ENCODE measurements at regions not wholly inside any gene's neighbourhood (a gene's known extent, or its start where the extent isn't known, plus 50 kb on each side); places are given as distances from the start of the nearest gene placed in this dataset.
A peak's percentile ranks its signal among the peaks of the same experiment; 100 is the strongest.

- Histone ChIP-seq H3K9me3 (ENCODE audit: low read length) (no peaks in the 10 kb centered on the region), H3K9me2 (replicated peaks; ENCODE audit: insufficient read depth, low read length) (no peaks in the 10 kb centered on the region), H3K4me1 (ENCODE audit: low read length) (no peaks in the 10 kb centered on the region), H3K4me2 (ENCODE audit: low read depth, low read length, poor library complexity, severe bottlenecking) (no peak overlapping the region), H3K79me2 (ENCODE audit: low read length) (no peaks in the 10 kb centered on the region), H3K27me3 (ENCODE audit: low read length) (no peaks in the 10 kb centered on the region), H2AFZ (ENCODE audit: low read length) (no peak overlapping the region), H3K36me3 (ENCODE audit: insufficient read depth, low read length) (no peaks in the 10 kb centered on the region), H3K4me3 (ENCODE audit: low read length) (no peak overlapping the region), H3K9ac (ENCODE audit: low read length) (no peak overlapping the region), H4K20me1 (ENCODE audit: insufficient read depth, low read depth, low read length) (no peaks in the 10 kb centered on the region), H3K27ac (ENCODE audit: low read length) (no peak overlapping the region)
- DNase-seq = no peak
These were observed 393.9 kb upstream of the MPDZ start for GRCh38 chr9:13673348-13673747.

DNA sequence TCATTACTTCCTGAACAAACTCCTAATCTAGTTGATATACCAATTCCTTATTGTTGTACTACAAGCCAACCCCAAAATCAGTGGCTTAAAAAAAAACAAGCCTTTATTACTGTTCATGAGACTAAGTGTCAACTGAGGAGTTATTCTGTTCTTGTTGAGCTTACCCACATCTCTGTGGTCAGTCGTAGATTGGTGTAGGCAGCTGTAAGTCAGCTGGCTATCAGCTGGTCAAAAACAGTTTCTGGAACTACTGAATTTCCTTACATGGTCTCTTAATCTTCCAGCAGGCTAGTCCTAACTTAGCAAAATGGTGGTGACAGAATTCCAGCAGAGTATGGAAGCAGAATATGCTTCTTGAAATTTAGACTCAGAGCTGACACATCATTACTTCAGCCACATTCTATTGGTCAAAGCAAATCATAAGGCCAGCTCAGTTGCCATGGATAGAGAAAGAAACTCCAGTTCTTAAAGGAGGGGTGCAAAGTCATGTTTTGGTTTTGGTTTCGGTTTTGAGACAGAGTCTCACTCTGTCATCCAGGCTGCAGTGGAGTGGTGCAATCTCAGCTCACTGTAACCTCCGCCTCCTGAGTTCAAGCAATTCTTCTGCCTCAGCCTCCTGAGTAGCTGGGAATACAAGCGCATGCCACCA, 386.1 kb upstream of the MPDZ start:
- peak overlapping the region; percentile 19 for H2AFZ ChIP-seq (ENCODE audit: low read length)
- H3K27me3 ChIP-seq (ENCODE audit: low read length) = no peaks in the 10 kb centered on the region

GRCh38 chr9:13661014-13661413, 381.5 kb upstream of the MPDZ start:
- no peak overlapping the region for H3K27ac ChIP-seq (ENCODE audit: low read length)
- no peaks in the 10 kb centered on the region for H3K27me3 ChIP-seq (ENCODE audit: low read length)
- 0 out of 2 replicates have a peak overlapping the region, but pooled peaks have one; percentile 11 for H3K4me3 ChIP-seq (ENCODE audit: low read length)
- H4K20me1 ChIP-seq (ENCODE audit: insufficient read depth, low read depth, low read length) = no peaks in the 10 kb centered on the region
- H3K9me2 ChIP-seq (replicated peaks; ENCODE audit: insufficient read depth, low read length) = no peaks in the 10 kb centered on the region
- H3K9ac ChIP-seq (ENCODE audit: low read length) = no peak overlapping the region
- no peaks in the 10 kb centered on the region for H3K9me3 ChIP-seq (ENCODE audit: low read length)
- no peaks in the 10 kb centered on the region for H3K79me2 ChIP-seq (ENCODE audit: low read length)
- H3K36me3 ChIP-seq (ENCODE audit: insufficient read depth, low read length) = no peaks in the 10 kb centered on the region
- peak overlapping the region; percentile 45 for H3K4me2 ChIP-seq (ENCODE audit: low read depth, low read length, poor library complexity, severe bottlenecking)
- no peak for DNase-seq
- H2AFZ ChIP-seq (ENCODE audit: low read length) = peak overlapping the region; percentile 87; the same call in 1 of the 2 replicates
- peaks cover 19% of the 10 kb centered on the region for H3K4me1 ChIP-seq (ENCODE audit: low read length)

More for the DNA sequence above, 386.1 kb upstream of the MPDZ start:
- Histone ChIP-seq H3K27ac (ENCODE audit: low read length) (no peak overlapping the region), H3K36me3 (ENCODE audit: insufficient read depth, low read length) (no peaks in the 10 kb centered on the region), H4K20me1 (ENCODE audit: insufficient read depth, low read depth, low read length) (no peaks in the 10 kb centered on the region), H3K9ac (ENCODE audit: low read length) (no peak overlapping the region), H3K9me2 (replicated peaks; ENCODE audit: insufficient read depth, low read length) (no peaks in the 10 kb centered on the region), H3K9me3 (ENCODE audit: low read length) (no peaks in the 10 kb centered on the region), H3K4me3 (ENCODE audit: low read length) (peak overlapping the region; percentile 9; the same call in 1 of the 2 replicates), H3K4me2 (ENCODE audit: low read depth, low read length, poor library complexity, severe bottlenecking) (peak overlapping the region; percentile 26), H3K4me1 (ENCODE audit: low read length) (peaks cover 18% of the 10 kb centered on the region), H3K79me2 (ENCODE audit: low read length) (no peaks in the 10 kb centered on the region)
- no peak for DNase-seq

DNA sequence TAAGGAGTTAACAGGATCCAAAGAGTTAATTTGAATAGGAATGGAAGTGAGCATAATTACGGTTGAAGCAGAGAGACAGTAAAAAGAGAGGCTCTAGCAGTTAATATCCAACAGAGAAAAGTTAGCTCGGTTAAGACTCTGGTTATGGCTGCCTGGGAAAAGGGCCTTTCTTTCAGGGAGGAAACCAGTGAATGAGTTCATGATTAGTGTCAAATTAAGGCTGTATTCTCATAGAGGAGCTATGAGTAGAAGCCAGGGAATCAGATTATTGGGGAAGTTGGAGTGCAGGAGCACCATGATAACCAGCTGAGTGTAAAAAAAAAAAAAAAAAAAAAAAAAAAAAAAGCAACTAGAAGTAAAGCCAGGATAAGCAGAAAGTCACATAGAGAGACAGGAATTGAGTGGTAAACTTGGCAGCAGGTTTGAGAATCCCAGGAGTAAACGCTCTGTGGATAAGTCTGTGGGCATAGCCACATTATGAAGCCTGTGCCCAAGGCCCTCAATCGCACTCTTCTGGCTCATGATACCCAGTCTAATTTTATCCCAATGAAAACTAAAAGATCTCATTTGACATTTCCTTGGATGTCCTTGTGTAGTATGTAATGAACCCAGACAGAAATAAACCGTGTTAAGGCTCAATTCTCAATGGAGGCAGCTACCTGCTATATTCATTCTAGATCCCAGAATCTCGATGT, 372.6 kb upstream of the MPDZ start:
- Histone ChIP-seq H3K4me2 (ENCODE audit: low read depth, low read length, poor library complexity, severe bottlenecking) (no peak overlapping the region), H3K79me2 (ENCODE audit: low read length) (no peaks in the 10 kb centered on the region), H3K9ac (ENCODE audit: low read length) (no peak overlapping the region), H4K20me1 (ENCODE audit: insufficient read depth, low read depth, low read length) (no peaks in the 10 kb centered on the region), H3K9me3 (ENCODE audit: low read length) (no peaks in the 10 kb centered on the region), H3K36me3 (ENCODE audit: insufficient read depth, low read length) (no peaks in the 10 kb centered on the region), H3K27me3 (ENCODE audit: low read length) (no peaks in the 10 kb centered on the region), H3K4me3 (ENCODE audit: low read length) (no peak overlapping the region), H3K4me1 (ENCODE audit: low read length) (no peaks in the 10 kb centered on the region), H2AFZ (ENCODE audit: low read length) (no peak overlapping the region), H3K9me2 (replicated peaks; ENCODE audit: insufficient read depth, low read length) (no peaks in the 10 kb centered on the region), H3K27ac (ENCODE audit: low read length) (no peak overlapping the region)
- no peak for DNase-seq

- Histone ChIP-seq H2AFZ (ENCODE audit: low read length) (no peak overlapping the region), H3K9me2 (replicated peaks; ENCODE audit: insufficient read depth, low read length) (no peaks in the 10 kb centered on the region), H3K4me3 (ENCODE audit: low read length) (no peak overlapping the region), H4K20me1 (ENCODE audit: insufficient read depth, low read depth, low read length) (no peaks in the 10 kb centered on the region), H3K9ac (ENCODE audit: low read length) (no peak overlapping the region), H3K4me2 (ENCODE audit: low read depth, low read length, poor library complexity, severe bottlenecking) (no peak overlapping the region), H3K27me3 (ENCODE audit: low read length) (no peaks in the 10 kb centered on the region), H3K36me3 (ENCODE audit: insufficient read depth, low read length) (no peaks in the 10 kb centered on the region), H3K79me2 (ENCODE audit: low read length) (no peaks in the 10 kb centered on the region), H3K9me3 (ENCODE audit: low read length) (no peaks in the 10 kb centered on the region), H3K4me1 (ENCODE audit: low read length) (no peaks in the 10 kb centered on the region), H3K27ac (ENCODE audit: low read length) (no peak overlapping the region)
- no peak for DNase-seq
These were observed 372.0 kb upstream of the MPDZ start for GRCh38 chr9:13651526-13651925.

GRCh38 chr9:13648676-13649075, 369.2 kb upstream of the MPDZ start:
- Histone ChIP-seq H3K36me3 (ENCODE audit: insufficient read depth, low read length) (no peaks in the 10 kb centered on the region), H3K27ac (ENCODE audit: low read length) (no peak overlapping the region), H3K9ac (ENCODE audit: low read length) (no peak overlapping the region), H3K27me3 (ENCODE audit: low read length) (no peaks in the 10 kb centered on the region), H3K4me2 (ENCODE audit: low read depth, low read length, poor library complexity, severe bottlenecking) (no peak overlapping the region), H3K79me2 (ENCODE audit: low read length) (no peaks in the 10 kb centered on the region), H2AFZ (ENCODE audit: low read length) (no peak overlapping the region), H3K4me1 (ENCODE audit: low read length) (peaks cover 15% of the 10 kb centered on the region), H3K9me3 (ENCODE audit: low read length) (no peaks in the 10 kb centered on the region), H4K20me1 (ENCODE audit: insufficient read depth, low read depth, low read length) (no peaks in the 10 kb centered on the region), H3K9me2 (replicated peaks; ENCODE audit: insufficient read depth, low read length) (no peaks in the 10 kb centered on the region), H3K4me3 (ENCODE audit: low read length) (no peak overlapping the region)
- no peak for DNase-seq

DNA sequence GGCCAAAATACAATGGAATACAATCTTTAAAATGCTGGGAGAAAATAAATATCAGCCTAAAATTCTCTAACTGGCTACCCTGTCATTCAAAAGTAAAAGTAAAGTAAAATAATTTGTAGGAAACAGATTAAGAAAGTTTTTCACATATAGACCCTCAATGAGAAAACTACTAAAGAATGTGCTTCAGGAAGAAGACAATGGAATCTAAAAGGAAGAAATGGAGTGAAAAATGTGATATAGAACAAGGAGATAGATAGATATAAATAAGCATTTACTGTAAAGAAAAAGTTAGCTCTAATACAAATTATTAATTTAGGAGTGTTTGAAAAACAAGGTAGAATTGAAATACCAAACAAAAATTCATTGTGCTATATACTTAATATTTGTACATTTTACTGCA, 368.6 kb upstream of the MPDZ start:
- H3K27me3 ChIP-seq (ENCODE audit: low read length) = no peaks in the 10 kb centered on the region
- H3K9me2 ChIP-seq (replicated peaks; ENCODE audit: insufficient read depth, low read length) = no peaks in the 10 kb centered on the region
- H3K79me2 ChIP-seq (ENCODE audit: low read length) = no peaks in the 10 kb centered on the region
- no peaks in the 10 kb centered on the region for H3K9me3 ChIP-seq (ENCODE audit: low read length)
- no peaks in the 10 kb centered on the region for H4K20me1 ChIP-seq (ENCODE audit: insufficient read depth, low read depth, low read length)
- H3K4me2 ChIP-seq (ENCODE audit: low read depth, low read length, poor library complexity, severe bottlenecking) = no peak overlapping the region
- H3K4me3 ChIP-seq (ENCODE audit: low read length) = no peak overlapping the region
- H2AFZ ChIP-seq (ENCODE audit: low read length) = no peak overlapping the region
- no peak overlapping the region for H3K27ac ChIP-seq (ENCODE audit: low read length)
- H3K36me3 ChIP-seq (ENCODE audit: insufficient read depth, low read length) = no peaks in the 10 kb centered on the region
- DNase-seq = no peak
- H3K9ac ChIP-seq (ENCODE audit: low read length) = no peak overlapping the region
- peaks cover 15% of the 10 kb centered on the region for H3K4me1 ChIP-seq (ENCODE audit: low read length)

- Histone ChIP-seq H3K27ac (ENCODE audit: low read length) (no peak overlapping the region), H4K20me1 (ENCODE audit: insufficient read depth, low read depth, low read length) (no peaks in the 10 kb centered on the region), H3K4me2 (ENCODE audit: low read depth, low read length, poor library complexity, severe bottlenecking) (no peak overlapping the region), H2AFZ (ENCODE audit: low read length) (no peak overlapping the region), H3K79me2 (ENCODE audit: low read length) (no peaks in the 10 kb centered on the region), H3K4me3 (ENCODE audit: low read length) (no peak overlapping the region), H3K9ac (ENCODE audit: low read length) (no peak overlapping the region), H3K9me2 (replicated peaks; ENCODE audit: insufficient read depth, low read length) (no peaks in the 10 kb centered on the region), H3K27me3 (ENCODE audit: low read length) (no peaks in the 10 kb centered on the region), H3K4me1 (ENCODE audit: low read length) (peaks cover 15% of the 10 kb centered on the region), H3K36me3 (ENCODE audit: insufficient read depth, low read length) (no peaks in the 10 kb centered on the region), H3K9me3 (ENCODE audit: low read length) (no peaks in the 10 kb centered on the region)
- no peak for DNase-seq
These were observed 367.1 kb upstream of the MPDZ start for GRCh38 chr9:13646500-13647021.

Data from Karpas-422 (cell line).